Loucy (cell line): ENCODE measurements at regions not wholly inside any gene's neighbourhood (a gene's known extent, or its start where the extent isn't known, plus 50 kb on each side); places are given as distances from the start of the nearest gene placed in this dataset.
"Not testable (repeated sequence)": the region's sequence is repeated elsewhere in the genome, so short reads cannot be mapped to it uniquely, and the experiment has no call there.

ENCODE experiments used
- EZH2phosphoT487 ChIP-seq: fragments of 200-600 bp; IDR thresholded peaks from 2 replicates; pipeline ENCODE4 v1.6.1; 2018; ENCODE audit warnings: antibody characterized with exemption, mild to moderate bottlenecking, moderate library complexity, borderline replicate concordance
- TF ChIP-seq, protein P1 (sequence below): fragments of 200-600 bp; sonication (generic); conservative IDR thresholded peaks from 2 replicates; pipeline ENCODE4 v1.5.1; 2014; ENCODE audit warnings: mild to moderate bottlenecking, antibody characterized with exemption, low read length

DNA sequence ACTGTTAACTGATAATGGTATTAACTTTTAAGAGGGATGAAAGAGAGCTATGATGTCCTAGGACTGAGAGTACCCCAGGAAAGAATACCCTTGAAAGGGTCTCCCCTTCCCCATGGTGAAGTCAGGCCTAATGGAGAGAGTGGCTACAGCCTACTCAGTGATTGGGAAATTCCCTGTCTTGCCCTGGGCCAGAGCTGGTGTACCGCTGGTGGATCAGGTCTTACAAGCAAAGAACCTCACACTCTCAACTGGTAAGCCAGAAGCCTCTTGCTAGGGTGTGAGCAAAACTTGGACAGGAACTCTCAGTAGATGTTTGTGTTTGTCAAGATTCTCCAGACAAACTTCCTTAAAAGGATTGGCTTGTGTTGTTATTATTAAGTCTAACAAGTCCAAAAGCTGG is 600.9 kb downstream of the TRIML1 start:
- TF ChIP-seq, protein P1, sequence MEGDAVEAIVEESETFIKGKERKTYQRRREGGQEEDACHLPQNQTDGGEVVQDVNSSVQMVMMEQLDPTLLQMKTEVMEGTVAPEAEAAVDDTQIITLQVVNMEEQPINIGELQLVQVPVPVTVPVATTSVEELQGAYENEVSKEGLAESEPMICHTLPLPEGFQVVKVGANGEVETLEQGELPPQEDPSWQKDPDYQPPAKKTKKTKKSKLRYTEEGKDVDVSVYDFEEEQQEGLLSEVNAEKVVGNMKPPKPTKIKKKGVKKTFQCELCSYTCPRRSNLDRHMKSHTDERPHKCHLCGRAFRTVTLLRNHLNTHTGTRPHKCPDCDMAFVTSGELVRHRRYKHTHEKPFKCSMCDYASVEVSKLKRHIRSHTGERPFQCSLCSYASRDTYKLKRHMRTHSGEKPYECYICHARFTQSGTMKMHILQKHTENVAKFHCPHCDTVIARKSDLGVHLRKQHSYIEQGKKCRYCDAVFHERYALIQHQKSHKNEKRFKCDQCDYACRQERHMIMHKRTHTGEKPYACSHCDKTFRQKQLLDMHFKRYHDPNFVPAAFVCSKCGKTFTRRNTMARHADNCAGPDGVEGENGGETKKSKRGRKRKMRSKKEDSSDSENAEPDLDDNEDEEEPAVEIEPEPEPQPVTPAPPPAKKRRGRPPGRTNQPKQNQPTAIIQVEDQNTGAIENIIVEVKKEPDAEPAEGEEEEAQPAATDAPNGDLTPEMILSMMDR, result not testable (repeated sequence)
- not testable (repeated sequence) for TF ChIP-seq EZH2phosphoT487
